ENCODE measurements at regions not wholly inside any gene's neighbourhood (a gene's known extent, or its start where the extent isn't known, plus 50 kb on each side); places are given as distances from the start of the nearest gene placed in this dataset.
"Not testable (repeated sequence)": the region's sequence is repeated elsewhere in the genome, so short reads cannot be mapped to it uniquely, and the experiment has no call there.

GRCh38 chr6:178119-178518 lies 114.2 kb upstream of the DUSP22 start:
- Histone ChIP-seq H3K4me3 (ENCODE audit: low read length) (no peak overlapping the region), H3F3A (ENCODE audit: low read length, unreplicated experiment) (no peaks in the 10 kb centered on the region), H3K27ac (ENCODE audit: low read length) (no peak overlapping the region), H2AFZ (ENCODE audit: low read length) (no peak overlapping the region), H3K36me3 (ENCODE audit: low read depth, low read length) (no peaks in the 10 kb centered on the region), H3K9ac (ENCODE audit: low read length) (no peak overlapping the region), H3K4me2 (ENCODE audit: low read length) (no peak overlapping the region), H3K27me3 (ENCODE audit: low read length) (peaks cover 18% of the 10 kb centered on the region; the same call in 1 of the 2 replicates), H4K20me1 (ENCODE audit: low read length) (no peaks in the 10 kb centered on the region), H3K9me2 (replicated peaks; ENCODE audit: low read length) (no peaks in the 10 kb centered on the region), H3K79me2 (ENCODE audit: low read length) (no peaks in the 10 kb centered on the region), H3K9me3 (ENCODE audit: low read length) (no peaks in the 10 kb centered on the region), H3K4me1 (ENCODE audit: insufficient read depth, low read length) (no peaks in the 10 kb centered on the region)
- CTCF ChIA-PET: no interaction called here
- ATAC-seq (no peak), DNase-seq (no peak)
- no peak for TF ChIP-seq CTCF (conservative IDR thresholded peaks at IDR 0.05; ENCODE audit: low read depth, low read length)
- TF ChIP-seq EZH2phosphoT487 (IDR thresholded peaks at IDR 0.05; ENCODE audit: borderline replicate concordance, low read length): no peak
- TF ChIP-seq EZH2 (IDR thresholded peaks at IDR 0.05; ENCODE audit: low read length, unreplicated experiment): no peak
- no TSS peak for BruUV-seq (replicated peaks)
- POLR2A ChIA-PET (ENCODE audit: unreplicated experiment): no interaction called here
- intact Hi-C loops (cut with micrococcal nuclease): no loop called here

- H3K4me1 ChIP-seq (ENCODE audit: insufficient read depth, low read length); H3K9me2 ChIP-seq (replicated peaks; ENCODE audit: low read length); H4K20me1 ChIP-seq (ENCODE audit: low read length); H3F3A ChIP-seq (ENCODE audit: low read length, unreplicated experiment); intact Hi-C loops (cut with micrococcal nuclease); H2AFZ ChIP-seq (ENCODE audit: low read length); ATAC-seq; H3K9me3 ChIP-seq (ENCODE audit: low read length); H3K79me2 ChIP-seq (ENCODE audit: low read length); H3K4me3 ChIP-seq (ENCODE audit: low read length); H3K36me3 ChIP-seq (ENCODE audit: low read depth, low read length); BruUV-seq (replicated peaks); POLR2A ChIA-PET (ENCODE audit: unreplicated experiment); H3K9ac ChIP-seq (ENCODE audit: low read length); CTCF ChIA-PET; DNase-seq; H3K27ac ChIP-seq (ENCODE audit: low read length); H3K4me2 ChIP-seq (ENCODE audit: low read length): not testable (repeated sequence)
- H3K27me3 ChIP-seq (ENCODE audit: low read length): peaks cover 12% of the 10 kb centered on the region; the same call in 1 of the 2 replicates
Observed at GRCh38 chr6:178929-179328, 113.4 kb upstream of the DUSP22 start.

- TF ChIP-seq EZH2phosphoT487 (IDR thresholded peaks at IDR 0.05; ENCODE audit: borderline replicate concordance, low read length): no peak
- intact Hi-C loops (cut with micrococcal nuclease): no loop called here
Observed at GRCh38 chr6:179340-179950, 112.8 kb upstream of the DUSP22 start.

GRCh38 chr6:180091-180694 lies 112.1 kb upstream of the DUSP22 start:
- H3K4me3 ChIP-seq (ENCODE audit: low read length); H3K4me1 ChIP-seq (ENCODE audit: insufficient read depth, low read length); H3F3A ChIP-seq (ENCODE audit: low read length, unreplicated experiment); H2AFZ ChIP-seq (ENCODE audit: low read length); DNase-seq; intact Hi-C loops (cut with micrococcal nuclease); ATAC-seq; H3K9me3 ChIP-seq (ENCODE audit: low read length); H3K79me2 ChIP-seq (ENCODE audit: low read length); BruUV-seq (replicated peaks); H3K9ac ChIP-seq (ENCODE audit: low read length); H4K20me1 ChIP-seq (ENCODE audit: low read length); H3K4me2 ChIP-seq (ENCODE audit: low read length); POLR2A ChIA-PET (ENCODE audit: unreplicated experiment); H3K9me2 ChIP-seq (replicated peaks; ENCODE audit: low read length); H3K27ac ChIP-seq (ENCODE audit: low read length); H3K36me3 ChIP-seq (ENCODE audit: low read depth, low read length): not testable (repeated sequence)
- 0 out of 2 replicates have a peak, but pooled peaks cover 11% of the 10 kb centered on the region for H3K27me3 ChIP-seq (ENCODE audit: low read length)
- CTCF ChIA-PET: interaction anchor here (0.5 kb wide), 1 partner anchor 79 kb away, joined by 3 read pairs; no protein-coding TSS in a partner anchor

More at GRCh38 chr6:179340-179950, 112.8 kb upstream of the DUSP22 start:
- no peaks in the 10 kb centered on the region for H3K4me1 ChIP-seq (ENCODE audit: insufficient read depth, low read length)
- no peaks in the 10 kb centered on the region for H3K36me3 ChIP-seq (ENCODE audit: low read depth, low read length)
- H3K9ac ChIP-seq (ENCODE audit: low read length): no peak overlapping the region
- H3K27me3 ChIP-seq (ENCODE audit: low read length): 0 out of 2 replicates have a peak, but pooled peaks cover 11% of the 10 kb centered on the region
- no TSS peak for BruUV-seq (replicated peaks)
- H4K20me1 ChIP-seq (ENCODE audit: low read length): no peaks in the 10 kb centered on the region
- CTCF ChIA-PET: no interaction called here
- no peaks in the 10 kb centered on the region for H3F3A ChIP-seq (ENCODE audit: low read length, unreplicated experiment)
- H3K27ac ChIP-seq (ENCODE audit: low read length): no peak overlapping the region
- H3K79me2 ChIP-seq (ENCODE audit: low read length): no peaks in the 10 kb centered on the region
- ATAC-seq (no peak), DNase-seq (no peak)
- H3K9me3 ChIP-seq (ENCODE audit: low read length): no peaks in the 10 kb centered on the region
- H3K9me2 ChIP-seq (replicated peaks; ENCODE audit: low read length): no peaks in the 10 kb centered on the region
- no peak overlapping the region for H3K4me2 ChIP-seq (ENCODE audit: low read length)
- no peak overlapping the region for H3K4me3 ChIP-seq (ENCODE audit: low read length)
- POLR2A ChIA-PET (ENCODE audit: unreplicated experiment): no interaction called here
- H2AFZ ChIP-seq (ENCODE audit: low read length): no peak overlapping the region
